GM19351 (cell line): ENCODE measurements at regions not wholly inside any gene's neighbourhood (a gene's known extent, or its start where the extent isn't known, plus 50 kb on each side); places are given as distances from the start of the nearest gene placed in this dataset.
"Not testable (repeated sequence)": the region's sequence is repeated elsewhere in the genome, so short reads cannot be mapped to it uniquely, and the experiment has no call there.

Source experiments
- ATAC-seq: cut with Tn5 transposase; IDR thresholded peaks from one replicate; pipeline ENCODE4 v1.9.1; 2021; ENCODE audit warnings: mild to moderate bottlenecking, moderate library complexity; ENCODE audit not compliant: unreplicated experiment

- ATAC-seq: no peak
Measured at GRCh38 chrX:114028907-114029662, 554.8 kb upstream of the HTR2C start.

GRCh38 chrX:114017086-114017485 is 566.8 kb upstream of the HTR2C start:
- ATAC-seq: no peak

- no peak for ATAC-seq
Measured at GRCh38 chrX:114015966-114016365, 567.9 kb upstream of the HTR2C start.

GRCh38 chrX:114006664-114007063 is 577.2 kb upstream of the HTR2C start:
- no peak for ATAC-seq

GRCh38 chrX:113996781-113997180 is 587.1 kb upstream of the HTR2C start:
- no peak for ATAC-seq

GRCh38 chrX:113991720-113992119 is 592.2 kb upstream of the HTR2C start:
- ATAC-seq: not testable (repeated sequence)

- not testable (repeated sequence) for ATAC-seq
Measured at GRCh38 chrX:113990669-113991068, 593.2 kb upstream of the HTR2C start.

- ATAC-seq: not testable (repeated sequence)
Measured at GRCh38 chrX:113988315-113988935, 595.5 kb upstream of the HTR2C start.

GRCh38 chrX:113986427-113986826 is 597.5 kb upstream of the HTR2C start:
- no peak for ATAC-seq

- no peak for ATAC-seq
Measured at GRCh38 chrX:113982766-113983165, 601.1 kb upstream of the HTR2C start.

GRCh38 chrX:113980953-113981352 is 602.9 kb upstream of the HTR2C start:
- no peak for ATAC-seq

GRCh38 chrX:113977887-113978286 is 606.0 kb upstream of the HTR2C start:
- ATAC-seq: no peak

GRCh38 chrX:113975441-113975840 is 608.4 kb upstream of the HTR2C start:
- ATAC-seq: no peak

- no peak for ATAC-seq
Measured at GRCh38 chrX:113974881-113975280, 609.0 kb upstream of the HTR2C start.

- no peak for ATAC-seq
Measured at GRCh38 chrX:113973706-113974105, 610.2 kb upstream of the HTR2C start.

- ATAC-seq: no peak
Measured at GRCh38 chrX:113966791-113967190, 617.1 kb upstream of the HTR2C start.

- peak; percentile 57 for ATAC-seq
Measured at GRCh38 chrX:113962343-113962742, 621.5 kb upstream of the HTR2C start.

- ATAC-seq: no peak
Measured at GRCh38 chrX:113959912-113960626, 623.8 kb upstream of the HTR2C start.

- no peak for ATAC-seq
Measured at GRCh38 chrX:113956936-113957335, 627.0 kb upstream of the HTR2C start.

GRCh38 chrX:113954297-113954696 is 629.6 kb upstream of the HTR2C start:
- ATAC-seq: no peak

- no peak for ATAC-seq
Measured at GRCh38 chrX:113950081-113950678, 633.7 kb upstream of the HTR2C start.
